NCI-H748 treated with DMSO at 0.1 percent for 48 hours (cell line): ENCODE measurements at regions not wholly inside any gene's neighbourhood (a gene's known extent, or its start where the extent isn't known, plus 50 kb on each side); places are given as distances from the start of the nearest gene placed in this dataset.

Experiments
- DNase-seq: peaks from one replicate; lab custom pipeline; 2025; lab: John Stamatoyannopoulos, UW

- no peak for DNase-seq
Measured at GRCh38 chr6:137758661-137759060, 108.4 kb upstream of the TNFAIP3 start.

GRCh38 chr6:137759624-137760023, 107.4 kb upstream of the TNFAIP3 start:
- no peak for DNase-seq

- no peak for DNase-seq
Measured at GRCh38 chr6:137761072-137761471, 106.0 kb upstream of the TNFAIP3 start.

DNA sequence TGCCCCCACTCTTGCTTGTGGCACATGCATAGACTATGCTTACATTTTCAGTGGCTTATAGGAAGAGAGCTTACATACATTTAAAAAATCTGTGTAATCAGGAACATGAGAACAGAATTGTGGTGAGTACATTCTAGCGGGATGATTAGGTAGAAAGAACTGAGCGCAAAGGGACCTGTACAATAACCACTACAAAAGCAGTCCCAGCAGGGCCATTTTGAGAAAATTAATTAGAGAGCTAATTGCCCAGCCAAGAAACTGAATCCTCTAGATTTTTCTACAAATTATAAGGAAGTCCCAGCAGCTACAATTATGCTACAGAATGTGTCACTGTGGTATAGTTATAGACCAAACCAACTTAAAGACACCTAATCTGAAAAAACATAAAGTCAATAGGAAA, 105.6 kb upstream of the TNFAIP3 start:
- DNase-seq = no peak

- no peak for DNase-seq
Measured at GRCh38 chr6:137762168-137763090, 104.6 kb upstream of the TNFAIP3 start.

DNA sequence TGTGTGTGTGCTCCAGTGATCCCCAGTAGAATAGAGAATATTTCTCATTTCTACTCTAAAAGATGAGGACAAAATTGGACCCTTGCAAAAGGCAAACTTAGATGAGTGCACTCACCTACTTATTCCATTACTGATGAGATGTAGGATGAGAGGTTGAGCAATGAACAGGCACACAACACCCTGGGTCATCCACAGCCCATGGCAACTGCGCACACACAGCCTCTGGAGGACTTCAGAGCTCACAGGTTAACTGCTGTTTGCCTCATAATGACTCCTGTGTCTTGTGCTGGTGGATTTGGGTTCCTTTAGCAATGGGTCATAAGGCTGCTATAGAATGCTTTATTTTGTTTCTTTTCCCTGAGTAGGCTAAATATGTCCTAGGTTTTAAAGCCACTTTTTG, 103.6 kb upstream of the TNFAIP3 start:
- no peak for DNase-seq

GRCh38 chr6:137763886-137764285, 103.2 kb upstream of the TNFAIP3 start:
- DNase-seq = no peak

GRCh38 chr6:137764464-137764863, 102.6 kb upstream of the TNFAIP3 start:
- DNase-seq = no peak

DNA sequence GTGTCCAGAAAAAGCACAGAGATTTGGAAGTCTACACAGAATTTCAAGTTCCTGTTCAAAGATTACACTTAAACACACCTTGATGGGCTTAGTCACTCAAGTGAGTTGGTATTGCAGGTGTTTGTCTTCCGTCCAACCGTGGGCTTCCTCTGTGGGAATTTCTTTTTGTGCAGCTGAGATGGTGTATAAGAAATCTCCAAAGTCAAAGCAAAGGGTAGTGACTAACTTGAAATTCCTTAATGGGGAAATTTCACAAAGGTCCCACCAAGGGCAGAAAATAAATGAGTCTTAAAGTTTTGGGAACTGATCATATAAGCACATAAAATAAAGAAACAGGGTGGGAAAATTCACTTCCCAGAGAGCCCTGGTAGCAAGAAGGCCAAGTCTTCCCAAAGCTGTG, 102.0 kb upstream of the TNFAIP3 start:
- no peak for DNase-seq

- no peak for DNase-seq
Measured at GRCh38 chr6:137766596-137767370, 100.3 kb upstream of the TNFAIP3 start.

DNA sequence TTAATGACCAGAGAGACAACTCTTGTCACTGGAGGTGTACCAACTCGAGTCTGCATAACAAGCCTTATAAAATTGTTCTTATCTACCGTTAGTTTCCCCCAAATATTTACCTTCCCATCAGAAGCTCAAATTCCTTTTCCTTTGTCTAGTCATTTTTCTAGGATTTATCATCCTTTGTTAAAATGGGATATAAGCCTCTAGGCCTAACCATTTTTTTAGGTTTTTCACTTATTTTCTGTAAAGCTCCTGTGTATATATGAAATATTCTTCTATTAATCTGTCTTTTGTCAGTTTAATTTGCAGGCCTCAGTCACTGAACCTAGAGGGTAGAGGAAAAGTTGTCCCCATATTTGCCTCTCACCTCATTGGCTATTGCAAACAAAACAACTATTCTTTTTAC, 99.6 kb upstream of the TNFAIP3 start:
- no peak for DNase-seq

DNA sequence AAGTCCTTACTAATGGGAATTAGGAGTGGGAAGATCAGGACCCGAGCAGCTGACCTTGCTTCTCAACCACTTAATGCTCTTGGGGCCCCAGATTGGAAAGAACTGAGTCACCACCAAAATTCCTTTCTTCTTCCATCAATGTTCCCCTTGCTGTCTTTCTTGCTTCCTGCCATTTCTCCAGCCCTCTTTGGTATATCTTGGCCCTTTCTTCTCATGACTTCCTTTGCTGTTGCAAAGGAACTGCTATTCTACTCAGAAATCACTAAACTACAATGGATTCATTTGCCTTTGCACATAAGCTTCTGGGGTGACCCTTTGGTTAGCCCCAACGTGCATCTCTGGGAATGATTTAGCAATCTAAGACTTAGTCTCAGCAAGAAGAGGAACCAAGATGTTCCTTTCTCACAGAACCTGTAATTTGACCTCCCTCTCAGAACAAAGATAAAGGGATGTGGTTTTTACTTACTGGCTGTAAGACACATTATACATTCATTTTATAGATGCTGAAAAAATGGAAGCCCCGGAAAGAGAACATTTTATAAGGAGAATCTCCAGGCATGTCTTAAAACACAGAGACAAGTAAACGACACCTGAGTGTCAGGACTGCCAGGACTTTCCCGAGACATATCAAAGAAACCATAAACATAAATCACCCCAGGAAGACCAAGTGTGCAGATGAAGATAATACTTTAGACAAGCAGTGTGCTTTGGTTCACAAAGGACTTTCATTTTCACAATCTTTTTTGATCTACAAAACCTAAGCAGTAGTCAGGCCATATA, 99.0 kb upstream of the TNFAIP3 start:
- DNase-seq = no peak

- no peak for DNase-seq
Measured at GRCh38 chr6:137768935-137769334, 98.1 kb upstream of the TNFAIP3 start.

- DNase-seq = no peak
Measured at GRCh38 chr6:137769797-137770362, 97.2 kb upstream of the TNFAIP3 start.

DNA sequence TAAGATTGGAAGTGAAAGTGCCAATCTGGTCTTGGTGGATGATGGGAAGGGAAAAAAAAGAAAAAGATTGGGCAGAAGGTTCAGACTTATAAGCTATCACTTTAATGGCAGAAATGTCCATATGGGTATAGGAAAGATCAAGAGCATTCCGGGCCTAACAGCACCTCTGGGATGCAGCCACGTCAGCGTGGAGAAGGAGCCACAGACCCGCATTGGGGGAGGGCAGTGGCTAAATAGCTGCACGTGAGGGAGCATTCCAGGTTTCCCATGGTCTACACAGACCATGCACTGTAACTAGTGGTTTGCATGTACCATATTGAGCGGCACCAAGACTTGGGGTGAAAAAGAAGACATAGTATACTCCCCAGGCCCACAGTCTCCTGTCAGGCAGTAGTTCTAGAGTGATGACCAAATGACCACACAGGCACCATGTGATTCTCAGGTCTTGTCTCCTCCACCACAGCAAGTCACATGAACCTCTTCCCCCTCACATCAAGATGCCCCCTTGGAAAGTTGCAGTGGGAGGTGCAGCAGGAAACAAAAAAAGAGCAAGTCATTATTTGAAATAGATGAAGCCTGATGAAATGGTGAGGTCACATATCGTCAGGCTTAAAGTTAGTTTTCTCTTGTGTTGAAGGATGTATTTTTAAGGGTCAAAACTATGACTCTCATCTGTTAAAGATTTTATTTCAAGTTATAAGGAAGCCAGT, 94.4 kb upstream of the TNFAIP3 start:
- DNase-seq = no peak

DNA sequence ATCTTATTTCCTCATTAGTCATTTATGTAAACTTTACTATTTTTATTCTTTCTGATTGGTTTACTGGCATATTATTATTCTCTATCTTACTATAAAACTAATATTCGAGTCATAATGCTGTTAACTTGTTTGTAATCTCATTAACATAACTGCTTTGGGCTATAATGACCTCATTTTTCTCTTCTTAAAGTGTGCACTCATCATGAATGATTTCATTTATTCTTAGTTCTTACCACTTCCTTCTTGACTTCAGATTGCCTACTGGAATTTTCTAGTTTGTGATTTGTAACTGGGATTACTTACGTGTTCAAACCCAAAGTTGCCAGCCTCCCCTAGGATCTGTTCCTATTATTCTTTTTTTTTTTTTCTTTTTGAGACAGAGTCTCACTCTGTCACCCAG, 91.8 kb upstream of the TNFAIP3 start:
- no peak for DNase-seq

DNA sequence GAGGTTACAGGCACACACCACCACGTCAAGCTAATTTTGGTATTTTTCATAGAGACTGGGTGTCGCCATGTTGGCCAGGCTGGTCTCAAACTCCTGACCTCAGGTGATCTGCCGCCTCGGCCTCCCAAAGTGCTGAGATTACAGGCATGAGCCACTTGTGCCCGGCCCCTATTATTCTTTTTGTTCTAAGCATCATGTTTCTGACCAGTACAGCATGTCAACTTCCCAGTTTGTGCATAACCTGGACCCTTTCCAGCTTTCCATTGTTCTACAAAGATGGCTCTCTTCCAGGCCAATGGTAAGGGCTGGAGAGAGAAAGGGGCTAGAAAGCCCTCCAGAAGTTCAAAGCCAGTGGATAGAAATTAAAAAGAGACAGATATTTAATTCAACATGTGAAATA, 91.3 kb upstream of the TNFAIP3 start:
- DNase-seq = no peak

GRCh38 chr6:137776256-137776655, 90.8 kb upstream of the TNFAIP3 start:
- DNase-seq = no peak

DNA sequence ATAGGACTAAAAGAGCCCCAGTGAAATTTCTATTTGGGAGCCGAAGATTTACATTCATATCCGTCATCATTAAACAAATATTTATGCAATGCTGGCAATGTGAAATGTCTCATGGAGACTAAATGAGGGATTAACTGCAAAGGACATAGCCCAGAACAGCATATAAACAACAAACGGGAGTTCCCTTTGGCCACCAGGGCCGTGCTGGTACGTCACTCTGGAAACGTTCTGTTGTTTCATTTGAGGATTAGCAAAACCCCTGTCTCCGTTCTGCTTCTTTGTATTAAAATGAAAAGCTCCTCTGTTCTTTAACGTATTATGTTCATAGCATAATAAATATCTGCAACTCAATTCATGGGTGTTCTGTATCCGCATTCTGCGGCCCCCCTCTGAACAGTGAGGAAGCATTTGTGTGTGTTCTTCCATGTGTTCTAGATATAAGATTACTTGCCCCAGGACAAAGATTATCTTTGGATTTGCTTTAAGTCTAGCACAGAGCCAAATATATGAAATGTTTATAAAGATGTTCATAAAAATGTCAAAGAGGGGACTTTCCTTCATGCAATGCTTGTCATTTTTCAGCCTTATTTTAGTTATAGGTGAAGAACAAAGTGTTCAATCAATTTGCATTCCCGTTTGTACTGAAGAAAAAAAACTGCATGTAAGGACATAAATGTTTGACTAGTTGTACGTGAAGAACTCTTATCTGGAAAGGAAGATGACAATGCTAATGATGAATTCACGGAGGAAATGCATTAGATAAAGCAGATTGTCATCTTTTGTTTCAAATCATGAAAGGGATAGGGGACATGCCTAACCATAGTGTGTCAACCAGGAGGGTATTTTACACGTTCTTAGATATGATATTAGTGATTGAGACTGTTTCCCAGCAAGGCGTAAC, 90.0 kb upstream of the TNFAIP3 start:
- DNase-seq = no peak

DNA sequence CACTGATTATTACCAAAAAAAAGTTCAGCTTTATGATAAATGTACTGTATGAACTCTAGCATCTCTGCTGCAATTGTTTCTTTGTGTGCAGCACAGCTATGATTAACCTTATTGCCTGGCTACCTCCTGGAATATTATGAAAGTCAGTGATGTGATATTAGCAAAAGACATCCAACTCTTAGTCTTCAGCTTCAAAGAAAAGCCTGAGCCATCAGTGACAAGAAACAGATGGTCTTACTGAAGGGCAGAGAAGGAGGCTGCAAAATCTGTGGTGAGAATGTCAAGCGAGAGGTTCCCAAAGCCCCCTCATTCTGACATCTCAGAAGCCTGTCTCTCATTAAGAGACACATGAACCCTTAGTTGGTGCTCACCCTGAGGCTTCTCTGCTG, 89.4 kb upstream of the TNFAIP3 start:
- DNase-seq = no peak
